NB4 (cell line): ENCODE measurements at regions not wholly inside any gene's neighbourhood (a gene's known extent, or its start where the extent isn't known, plus 50 kb on each side); places are given as distances from the start of the nearest gene placed in this dataset.
A peak's percentile ranks its signal among the peaks of the same experiment; 100 is the strongest.

Experiments
- DNase-seq: peaks from one replicate; pipeline ENCODE4 v3.0.0; 2010; ENCODE audit warnings: low read depth
- H3K4me3 ChIP-seq: one replicate; pipeline ENCODE4 v1.5.1; 2011; ENCODE audit warnings: mild to moderate bottlenecking, low read depth, low read length, moderate library complexity
- MYC ChIP-seq: IDR thresholded peaks from 2 replicates; pipeline ENCODE4 v1.6.1; 2011; ENCODE audit warnings: low read depth, low read length
- POLR2A ChIP-seq: IDR thresholded peaks from 2 replicates; pipeline ENCODE4 v1.6.1; 2011; ENCODE audit warnings: mild to moderate bottlenecking; ENCODE audit not compliant: insufficient read length; ENCODE audit errors: extremely low read depth
- TF ChIP-seq, protein P1 (sequence below): IDR thresholded peaks from 2 replicates; pipeline ENCODE4 v1.6.1; 2011; ENCODE audit warnings: low read depth, low read length
- TF ChIP-seq, protein P2 (sequence below): IDR thresholded peaks from one replicate; pipeline ENCODE4 v1.5.1; 2012; ENCODE audit warnings: low read depth, low read length

DNA sequence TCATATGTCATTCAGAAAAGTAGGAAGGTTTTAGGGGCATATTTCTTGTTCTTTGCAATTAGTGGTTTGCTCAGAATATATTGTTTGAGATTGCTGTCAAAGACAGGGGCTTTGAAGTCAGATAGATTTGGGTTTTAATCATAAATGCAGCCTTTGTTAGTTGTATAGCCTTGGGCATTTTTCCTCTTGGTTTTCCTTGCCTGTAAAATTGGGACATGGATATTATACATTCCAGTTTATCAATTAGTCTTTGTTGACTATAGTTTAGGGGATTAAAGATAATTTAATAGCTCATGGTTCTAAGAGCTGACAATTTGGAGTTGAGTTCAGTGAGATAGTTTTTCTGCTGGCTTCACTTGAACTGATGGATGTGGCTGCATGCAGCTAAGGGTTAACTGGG is 88.9 kb downstream of the DMAC1 start:
- TF ChIP-seq, protein P1, sequence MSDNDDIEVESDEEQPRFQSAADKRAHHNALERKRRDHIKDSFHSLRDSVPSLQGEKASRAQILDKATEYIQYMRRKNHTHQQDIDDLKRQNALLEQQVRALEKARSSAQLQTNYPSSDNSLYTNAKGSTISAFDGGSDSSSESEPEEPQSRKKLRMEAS: no peak
- TF ChIP-seq POLR2A (no peak), MYC (no peak)
- TF ChIP-seq, protein P2, sequence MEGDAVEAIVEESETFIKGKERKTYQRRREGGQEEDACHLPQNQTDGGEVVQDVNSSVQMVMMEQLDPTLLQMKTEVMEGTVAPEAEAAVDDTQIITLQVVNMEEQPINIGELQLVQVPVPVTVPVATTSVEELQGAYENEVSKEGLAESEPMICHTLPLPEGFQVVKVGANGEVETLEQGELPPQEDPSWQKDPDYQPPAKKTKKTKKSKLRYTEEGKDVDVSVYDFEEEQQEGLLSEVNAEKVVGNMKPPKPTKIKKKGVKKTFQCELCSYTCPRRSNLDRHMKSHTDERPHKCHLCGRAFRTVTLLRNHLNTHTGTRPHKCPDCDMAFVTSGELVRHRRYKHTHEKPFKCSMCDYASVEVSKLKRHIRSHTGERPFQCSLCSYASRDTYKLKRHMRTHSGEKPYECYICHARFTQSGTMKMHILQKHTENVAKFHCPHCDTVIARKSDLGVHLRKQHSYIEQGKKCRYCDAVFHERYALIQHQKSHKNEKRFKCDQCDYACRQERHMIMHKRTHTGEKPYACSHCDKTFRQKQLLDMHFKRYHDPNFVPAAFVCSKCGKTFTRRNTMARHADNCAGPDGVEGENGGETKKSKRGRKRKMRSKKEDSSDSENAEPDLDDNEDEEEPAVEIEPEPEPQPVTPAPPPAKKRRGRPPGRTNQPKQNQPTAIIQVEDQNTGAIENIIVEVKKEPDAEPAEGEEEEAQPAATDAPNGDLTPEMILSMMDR: no peak
- DNase-seq: no peak
- no peak overlapping the region for H3K4me3 ChIP-seq

DNA sequence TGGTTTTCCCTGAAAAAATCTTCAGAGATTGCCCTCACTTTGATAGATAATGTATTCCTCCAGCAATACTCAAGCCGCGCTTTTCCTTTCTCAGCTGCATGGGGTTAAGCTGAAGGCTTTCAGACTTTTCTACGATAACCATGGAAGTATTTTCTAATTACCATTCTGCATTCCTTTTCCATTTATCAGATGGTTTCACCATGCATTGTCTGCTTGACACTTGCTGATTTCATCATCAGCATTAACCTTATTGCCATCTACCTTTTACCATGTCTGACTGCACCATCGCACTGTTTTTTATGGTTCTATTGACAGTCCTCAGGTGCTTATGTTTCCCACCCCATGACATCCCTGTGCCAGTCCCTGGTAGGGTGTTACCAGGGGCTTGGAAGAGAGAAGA is 91.6 kb downstream of the DMAC1 start:
- DNase-seq: no peak
- TF ChIP-seq, protein P1: no peak
- TF ChIP-seq POLR2A: no peak
- no peak for TF ChIP-seq MYC
- TF ChIP-seq, protein P2: no peak
- H3K4me3 ChIP-seq: no peak overlapping the region

DNA sequence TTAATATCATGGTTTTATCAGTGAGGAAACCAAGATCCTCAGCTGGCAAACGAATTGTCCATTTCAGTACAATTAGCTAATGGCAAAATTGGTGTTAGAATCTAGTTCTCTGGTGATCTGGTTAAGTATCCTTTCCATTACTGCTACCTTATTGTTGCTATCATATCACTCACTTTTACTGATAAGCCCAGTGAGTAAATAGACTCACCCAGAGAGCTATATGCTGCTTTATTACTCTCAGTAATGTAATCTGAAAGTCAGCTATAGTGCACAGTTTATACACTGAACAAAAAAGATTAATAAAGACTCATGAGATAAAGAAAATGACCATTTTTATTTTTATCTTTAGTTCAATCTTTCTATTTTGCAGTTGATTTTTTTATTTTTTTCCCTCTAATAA is 95.0 kb downstream of the DMAC1 start:
- TF ChIP-seq POLR2A (no peak), MYC (no peak)
- TF ChIP-seq, protein P1: no peak
- TF ChIP-seq, protein P2: no peak
- no peak for DNase-seq
- no peak overlapping the region for H3K4me3 ChIP-seq

- no peak overlapping the region for H3K4me3 ChIP-seq
- peak; percentile 50 for DNase-seq
- TF ChIP-seq MYC (no peak), POLR2A (no peak)
- TF ChIP-seq, protein P2: no peak
- TF ChIP-seq, protein P1: no peak
These were observed 107.7 kb downstream of the DMAC1 start for GRCh38 chr9:7691909-7692308.

DNA sequence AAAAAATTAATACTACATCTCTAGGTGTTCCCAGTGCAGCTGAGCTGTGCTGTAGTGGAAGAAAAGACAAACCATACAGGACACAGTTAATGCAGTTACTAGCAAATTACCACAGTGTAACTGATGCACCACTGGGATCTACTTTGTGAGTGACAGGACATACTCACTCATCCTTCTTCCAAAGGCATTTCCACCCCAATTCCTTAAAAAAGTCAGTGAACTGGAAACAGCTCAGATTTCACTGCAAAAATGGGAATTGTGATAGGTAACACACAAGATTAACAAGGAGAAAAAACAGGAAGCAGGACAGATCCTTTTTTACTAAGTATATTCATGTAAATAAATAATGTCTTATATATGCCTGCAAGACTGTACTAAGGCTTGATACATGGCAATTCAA is 109.6 kb downstream of the DMAC1 start:
- DNase-seq: no peak
- no peak overlapping the region for H3K4me3 ChIP-seq
- TF ChIP-seq, protein P1: no peak
- TF ChIP-seq, protein P2: no peak

- no peak for DNase-seq
- H3K4me3 ChIP-seq: no peak overlapping the region
- TF ChIP-seq POLR2A (no peak), MYC (no peak)
- TF ChIP-seq, protein P1: no peak
- TF ChIP-seq, protein P2: no peak
These were observed 111.0 kb downstream of the DMAC1 start for GRCh38 chr9:7688626-7689025.
